ENCODE measurements at regions not wholly inside any gene's neighbourhood (a gene's known extent, or its start where the extent isn't known, plus 50 kb on each side); places are given as distances from the start of the nearest gene placed in this dataset.
"Not testable (repeated sequence)": the region's sequence is repeated elsewhere in the genome, so short reads cannot be mapped to it uniquely, and the experiment has no call there.

- no peak for DNase-seq
These were observed 352.1 kb downstream of the POM121L12 start for GRCh38 chr7:53387515-53387914.

GRCh38 chr7:53397911-53398310 is 362.5 kb downstream of the POM121L12 start:
- no peak for DNase-seq

- DNase-seq, result no peak
These were observed 363.1 kb downstream of the POM121L12 start for GRCh38 chr7:53398566-53398965.

- no peak for DNase-seq
These were observed 377.6 kb downstream of the POM121L12 start for GRCh38 chr7:53413021-53413420.

GRCh38 chr7:53415816-53416215 is 380.4 kb downstream of the POM121L12 start:
- no peak for DNase-seq

DNA sequence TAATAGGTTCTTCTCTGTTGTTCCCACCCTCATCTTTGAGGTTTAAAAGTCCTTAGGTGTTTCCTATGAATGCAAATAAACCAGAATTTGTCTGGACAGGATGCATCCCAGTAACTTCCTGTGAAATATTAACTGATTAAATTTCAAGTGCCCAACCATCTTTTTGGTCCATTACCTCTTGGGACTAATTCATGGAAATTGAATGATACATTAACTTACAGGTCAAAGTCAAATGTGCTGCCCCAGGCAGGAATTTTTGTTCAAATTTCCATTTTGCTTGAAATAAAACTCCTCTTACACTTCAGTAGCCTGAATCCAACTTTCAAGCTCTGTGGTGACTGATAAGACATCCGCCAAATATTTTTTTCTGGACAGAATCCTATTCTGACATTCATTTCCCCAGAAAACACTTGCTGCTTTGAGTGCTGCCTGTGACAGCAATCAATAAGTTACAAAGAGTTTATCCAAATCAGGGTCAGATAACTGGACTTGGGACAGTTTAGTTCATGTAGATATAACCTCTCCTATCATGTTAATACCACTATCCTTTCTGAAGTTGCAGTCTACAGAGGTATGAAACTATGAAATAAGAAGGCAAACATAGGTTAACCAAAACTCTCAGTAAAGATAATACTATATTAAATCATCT is 383.5 kb downstream of the POM121L12 start:
- DNase-seq, result no peak

DNA sequence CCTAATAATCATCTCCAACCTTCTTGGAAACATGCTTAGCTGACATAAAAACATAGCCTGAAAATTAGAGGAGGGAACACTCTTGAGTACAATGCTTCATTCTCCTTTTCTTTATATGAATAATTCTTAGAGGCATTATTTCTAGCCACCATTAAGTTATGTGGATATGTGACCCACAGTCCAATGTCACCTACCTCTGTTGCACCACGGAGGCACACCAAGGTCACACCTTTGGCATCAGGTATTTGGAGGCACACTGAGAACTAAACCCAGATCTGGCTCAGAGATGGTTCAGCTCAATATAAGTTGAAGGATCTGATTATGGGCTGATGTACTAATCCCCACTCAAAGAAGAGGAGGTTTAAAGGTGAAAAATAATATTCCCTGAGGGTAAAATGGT is 385.1 kb downstream of the POM121L12 start:
- no peak for DNase-seq

DNA sequence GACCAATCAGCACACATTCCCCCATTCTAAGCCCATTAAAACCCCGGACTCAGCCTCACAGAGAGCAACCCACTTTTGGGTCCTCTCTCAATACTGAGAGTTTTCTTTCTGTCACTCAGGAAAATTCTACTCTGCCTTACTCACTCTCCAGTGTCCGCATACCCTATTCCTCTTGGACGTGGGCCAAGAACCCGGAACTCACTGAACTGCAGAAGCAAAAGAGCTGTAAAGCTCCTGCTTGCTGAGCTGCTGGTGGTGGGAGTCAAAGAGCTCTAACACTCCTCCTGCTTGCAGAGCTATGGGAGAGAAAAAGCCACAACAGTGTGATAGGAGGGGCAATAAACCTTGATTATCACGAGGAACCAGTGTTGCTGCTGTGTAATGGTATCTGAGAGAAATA is 386.9 kb downstream of the POM121L12 start:
- DNase-seq, result no peak

DNA sequence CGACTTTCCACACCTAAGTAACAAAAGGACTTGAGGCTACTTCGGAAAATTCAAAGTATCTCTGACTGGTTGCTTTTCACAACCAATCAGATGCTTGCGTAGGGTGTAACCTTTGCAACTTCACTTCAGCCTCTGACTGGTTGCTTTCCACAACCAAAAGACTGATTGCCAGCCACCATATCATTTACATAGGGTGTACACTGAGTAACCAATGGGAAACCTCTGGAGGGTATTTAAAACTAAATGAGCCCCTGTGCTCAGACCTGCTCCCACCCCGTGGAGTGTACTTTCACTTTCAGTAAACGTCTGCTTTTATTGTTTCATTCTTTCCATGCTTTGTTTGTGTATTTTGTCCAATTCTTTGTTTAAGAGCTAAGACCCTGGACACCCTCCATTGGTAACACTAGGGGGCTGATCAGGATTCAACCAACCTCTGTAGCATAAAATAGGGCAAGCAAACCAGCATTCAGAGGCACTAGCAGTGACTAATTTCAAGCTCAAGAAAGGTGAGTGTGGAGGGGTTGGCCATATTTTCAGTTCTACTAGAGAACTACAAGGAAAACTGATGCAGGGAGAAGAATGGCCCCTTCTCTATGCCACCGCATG is 390.8 kb downstream of the POM121L12 start:
- DNase-seq, result no peak

DNA sequence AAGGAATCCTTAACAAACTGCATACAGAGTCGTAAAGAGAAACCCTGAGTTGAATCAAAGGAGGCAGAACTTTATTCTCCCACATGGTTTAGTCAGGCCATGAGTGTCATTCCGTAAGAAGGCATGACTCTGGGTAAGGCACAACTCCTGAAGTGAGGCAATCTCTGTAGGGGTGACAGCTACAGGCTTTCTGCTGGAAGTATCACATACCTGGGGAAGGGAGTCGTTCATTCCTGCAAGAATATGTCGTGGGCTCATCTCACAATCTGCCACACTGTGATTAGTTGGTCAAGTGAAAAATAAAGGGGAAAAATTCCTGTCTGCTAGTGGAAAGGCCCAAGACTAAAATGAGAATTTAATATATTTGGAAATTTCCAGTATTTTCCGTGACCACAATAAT is 392.6 kb downstream of the POM121L12 start:
- no peak for DNase-seq

- DNase-seq, result no peak
These were observed 396.5 kb downstream of the POM121L12 start for GRCh38 chr7:53431901-53432300.

- no peak for DNase-seq
These were observed 401.9 kb downstream of the POM121L12 start for GRCh38 chr7:53437336-53437735.

DNA sequence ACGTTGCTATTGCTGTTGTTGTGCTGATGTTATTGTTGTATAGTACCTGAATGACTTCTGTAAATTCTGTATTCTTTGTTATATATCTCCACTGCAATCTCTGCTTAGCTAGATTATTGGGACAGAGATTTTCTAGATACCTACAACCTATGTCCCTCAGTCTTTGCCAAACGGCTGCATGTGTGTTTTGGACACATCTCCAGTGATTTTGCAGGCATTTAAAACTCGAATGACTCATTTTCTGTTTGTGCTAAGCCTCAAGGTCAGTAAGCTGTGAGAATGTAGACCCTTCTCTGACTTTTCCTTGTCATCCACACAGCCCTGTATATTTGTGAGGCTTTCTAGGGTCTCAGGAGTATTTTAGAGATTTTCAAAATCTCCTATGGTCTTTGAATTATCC is 410.7 kb downstream of the POM121L12 start:
- DNase-seq, result no peak

DNA sequence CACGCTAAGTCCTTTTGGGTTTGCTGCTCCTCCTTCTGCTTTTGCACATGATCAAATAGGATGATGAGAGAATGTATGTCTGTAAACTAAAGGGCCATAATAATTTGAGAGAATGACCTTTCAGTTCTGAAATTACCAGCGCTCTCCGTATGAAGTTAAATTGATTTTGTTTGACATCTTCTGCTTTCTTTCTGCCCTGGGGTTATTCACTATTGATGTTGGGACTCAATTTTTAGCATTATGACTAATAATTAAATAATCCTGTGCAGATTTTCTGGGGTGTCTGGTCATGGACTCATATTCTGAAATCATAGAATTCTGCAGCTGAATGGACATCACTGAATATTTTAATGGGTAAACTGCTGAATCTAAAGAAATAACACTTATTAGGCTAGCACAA is 423.2 kb downstream of the POM121L12 start:
- DNase-seq, result no peak

- no peak for DNase-seq
These were observed 430.9 kb downstream of the POM121L12 start for GRCh38 chr7:53466371-53466770.

- DNase-seq, result no peak
These were observed 435.0 kb downstream of the POM121L12 start for GRCh38 chr7:53470336-53470970.

GRCh38 chr7:53473371-53473770 is 437.9 kb downstream of the POM121L12 start:
- no peak for DNase-seq

- DNase-seq, result no peak
These were observed 440.3 kb downstream of the POM121L12 start for GRCh38 chr7:53475776-53476175.

DNA sequence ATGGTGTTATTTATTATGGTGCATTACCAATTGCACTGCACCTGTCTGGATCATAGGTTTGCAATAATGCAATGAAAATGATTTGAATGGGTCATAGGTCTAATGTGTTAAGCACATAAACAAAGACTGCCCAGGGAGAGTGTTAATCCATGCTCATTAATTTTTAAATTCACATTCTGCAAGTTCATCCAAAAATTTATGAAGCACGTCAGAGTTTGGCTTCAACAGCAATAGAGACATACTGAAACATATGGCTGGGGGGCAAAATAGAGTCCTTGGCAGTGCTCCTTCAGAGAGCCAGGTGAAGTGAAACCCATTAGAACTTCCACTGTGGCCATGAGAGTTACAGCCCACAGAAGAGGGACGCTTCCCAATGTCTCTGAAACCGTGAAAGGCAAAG is 441.1 kb downstream of the POM121L12 start:
- DNase-seq, result no peak

- no peak for DNase-seq
These were observed 449.9 kb downstream of the POM121L12 start for GRCh38 chr7:53485354-53485753.

DNA sequence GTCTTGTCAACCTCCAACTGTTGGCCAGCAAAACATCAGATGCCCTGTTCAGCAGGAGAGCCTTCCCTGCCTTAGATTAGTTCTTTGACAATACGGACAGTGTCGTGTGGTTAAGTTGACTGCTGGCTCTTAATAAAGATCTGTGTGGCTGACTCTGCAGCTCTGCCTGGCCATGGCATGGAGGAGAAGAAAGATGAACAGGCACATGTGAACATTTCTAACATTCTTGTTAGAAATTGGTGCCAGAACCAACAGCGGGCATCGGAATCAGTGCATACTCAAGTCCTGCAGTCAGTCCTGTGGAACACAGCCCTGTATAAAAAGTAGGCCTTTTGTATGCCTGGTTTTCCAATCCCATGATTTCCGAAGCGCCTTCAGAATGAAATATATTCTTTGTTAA is 455.6 kb downstream of the POM121L12 start:
- no peak for DNase-seq

DNA sequence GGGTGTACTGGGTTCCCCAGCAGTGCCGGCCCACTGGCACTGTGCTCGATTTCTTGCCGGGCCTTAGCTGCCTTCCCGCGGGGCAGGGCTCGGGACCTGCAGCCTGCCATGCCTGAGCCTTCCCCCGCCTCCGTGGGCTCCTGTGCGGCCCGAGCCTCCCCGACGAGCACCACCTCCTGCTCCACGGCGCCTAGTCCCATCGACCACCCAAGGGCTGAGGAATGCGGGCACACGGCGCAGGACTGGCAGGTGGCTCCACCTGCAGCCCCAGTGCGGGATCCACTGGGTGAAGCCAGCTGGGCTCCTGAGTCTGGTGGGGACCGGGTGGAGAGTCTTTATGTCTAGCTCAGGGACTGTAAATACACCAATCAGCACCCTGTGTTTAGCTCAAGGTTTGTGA is 459.7 kb downstream of the POM121L12 start:
- DNase-seq, result not testable (repeated sequence)

- no peak for DNase-seq
These were observed 464.6 kb downstream of the POM121L12 start for GRCh38 chr7:53500076-53500475.

Measured in hypothalamus (tissue), 51 donors.